Activated CD8-positive, alpha-beta T cell treated with anti-CD3 and anti-CD28 coated beads for 36 hours (primary cell): ENCODE measurements at regions not wholly inside any gene's neighbourhood (a gene's known extent, or its start where the extent isn't known, plus 50 kb on each side); places are given as distances from the start of the nearest gene placed in this dataset.

Source experiments
- ATAC-seq: fragments of 200-7000 bp; cut with Tn5 transposase; one replicate; pipeline ENCODE4 v1.10.0; 2021; ENCODE audit warnings: mild to moderate bottlenecking, moderate library complexity
- CTCF ChIA-PET: fragments of 350-600 bp; sonication (Branson Sonifier 250); formaldehyde crosslinking; loops from one replicate; lab custom pipeline; 2021; ENCODE audit warnings: antibody characterized with exemption; lab: Charles Lee
- POLR2A ChIA-PET: fragments of 350-600 bp; sonication (Branson Sonifier 250); formaldehyde crosslinking; loops from one replicate; lab custom pipeline; 2021; ENCODE audit warnings: antibody characterized with exemption; lab: Charles Lee
- DNase-seq: peaks from one replicate; pipeline ENCODE4 v3.0.0-alpha.2; 2020
- H3K27ac Mint-ChIP-seq: one replicate; pipeline ENCODE4 v1.8.0; 2021; ENCODE audit warnings: mild to moderate bottlenecking, mixed read lengths
- H3K27me3 Mint-ChIP-seq: one replicate; pipeline ENCODE4 v1.8.0; 2021; ENCODE audit warnings: mixed read lengths
- H3K36me3 Mint-ChIP-seq: one replicate; pipeline ENCODE4 v1.8.0; 2021; ENCODE audit warnings: low read depth, mixed read lengths
- H3K4me1 Mint-ChIP-seq: one replicate; pipeline ENCODE4 v1.8.0; 2021; ENCODE audit warnings: low read depth, mixed read lengths
- H3K4me3 Mint-ChIP-seq: one replicate; pipeline ENCODE4 v1.8.0; 2021; ENCODE audit warnings: mild to moderate bottlenecking, moderate library complexity, mixed read lengths
- H3K9me3 Mint-ChIP-seq: one replicate; pipeline ENCODE4 v1.8.0; 2021; ENCODE audit warnings: mixed read lengths
- intact Hi-C: fragments of 100-400 bp; cut with micrococcal nuclease; formaldehyde crosslinking; loops from one replicate; pipeline ENCODE4 v1.10.0; 2022
- TF ChIP-seq, protein P1 (sequence below): fragments of 200-600 bp; IDR thresholded peaks from one replicate; pipeline ENCODE4 v1.8.0; 2022; ENCODE audit warnings: antibody characterized with exemption, mild to moderate bottlenecking

DNA sequence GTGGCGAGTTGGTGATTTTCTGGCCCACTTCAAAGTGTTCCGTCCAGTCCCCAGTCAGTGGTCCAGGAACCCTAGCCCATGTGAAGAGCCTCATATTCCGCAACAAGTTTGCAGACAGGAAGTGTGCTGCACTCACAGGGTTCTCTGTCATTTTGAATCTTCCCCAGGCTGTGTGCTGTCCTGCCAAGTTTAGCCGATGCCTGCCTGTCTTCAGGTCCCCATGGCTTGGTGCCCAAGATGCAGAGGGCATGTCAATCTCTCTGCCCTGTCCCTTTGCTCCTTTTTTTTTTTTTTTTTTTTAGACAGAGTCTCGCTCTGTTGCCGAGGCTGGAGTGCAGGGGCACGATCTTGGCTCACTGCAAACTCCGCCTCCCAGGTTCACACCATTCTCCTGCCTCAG, 69.9 kb upstream of the ATXN1 start:
- ChIA-PET CTCF (no interaction called here), POLR2A (no interaction called here)
- Mint-ChIP-seq H3K36me3 (no peaks in the 10 kb centered on the region), H3K4me3 (no peak overlapping the region), H3K27ac (no peak overlapping the region), H3K9me3 (no peaks in the 10 kb centered on the region), H3K4me1 (peaks cover 17% of the 10 kb centered on the region), H3K27me3 (peaks cover 5% of the 10 kb centered on the region)
- TF ChIP-seq, protein P1, sequence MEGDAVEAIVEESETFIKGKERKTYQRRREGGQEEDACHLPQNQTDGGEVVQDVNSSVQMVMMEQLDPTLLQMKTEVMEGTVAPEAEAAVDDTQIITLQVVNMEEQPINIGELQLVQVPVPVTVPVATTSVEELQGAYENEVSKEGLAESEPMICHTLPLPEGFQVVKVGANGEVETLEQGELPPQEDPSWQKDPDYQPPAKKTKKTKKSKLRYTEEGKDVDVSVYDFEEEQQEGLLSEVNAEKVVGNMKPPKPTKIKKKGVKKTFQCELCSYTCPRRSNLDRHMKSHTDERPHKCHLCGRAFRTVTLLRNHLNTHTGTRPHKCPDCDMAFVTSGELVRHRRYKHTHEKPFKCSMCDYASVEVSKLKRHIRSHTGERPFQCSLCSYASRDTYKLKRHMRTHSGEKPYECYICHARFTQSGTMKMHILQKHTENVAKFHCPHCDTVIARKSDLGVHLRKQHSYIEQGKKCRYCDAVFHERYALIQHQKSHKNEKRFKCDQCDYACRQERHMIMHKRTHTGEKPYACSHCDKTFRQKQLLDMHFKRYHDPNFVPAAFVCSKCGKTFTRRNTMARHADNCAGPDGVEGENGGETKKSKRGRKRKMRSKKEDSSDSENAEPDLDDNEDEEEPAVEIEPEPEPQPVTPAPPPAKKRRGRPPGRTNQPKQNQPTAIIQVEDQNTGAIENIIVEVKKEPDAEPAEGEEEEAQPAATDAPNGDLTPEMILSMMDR, result no peak
- intact Hi-C loops, result loop anchor here (10.0 kb wide), 1 partner anchor 124 kb away; no protein-coding TSS in a partner anchor
- ATAC-seq, result no peak
- no peak for DNase-seq

DNA sequence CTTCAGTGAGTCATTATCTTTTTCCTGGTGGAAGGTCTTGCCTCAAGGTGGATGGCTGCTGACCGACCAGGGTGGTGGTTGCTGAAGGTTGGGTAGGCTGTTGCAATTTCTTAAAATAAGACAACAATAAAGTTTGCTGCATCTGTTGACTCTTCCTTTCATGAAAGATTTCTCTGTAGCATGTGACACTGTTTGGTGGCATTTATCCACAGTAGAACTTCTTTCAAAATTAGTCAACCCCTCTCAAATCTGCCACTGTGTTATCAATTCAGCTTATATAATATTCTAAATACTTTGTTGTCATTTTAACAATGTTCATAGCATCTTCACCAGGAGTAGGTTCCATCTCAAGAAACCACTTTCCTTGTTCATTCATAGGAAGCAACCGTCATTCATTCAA, 66.8 kb upstream of the ATXN1 start:
- TF ChIP-seq, protein P1, result no peak
- ChIA-PET CTCF (interaction anchor here (1.4 kb wide), 1 partner anchor 57 kb away, joined by 4 read pairs; no protein-coding TSS in a partner anchor), POLR2A (no interaction called here)
- peaks cover 24% of the 10 kb centered on the region for H3K4me1 Mint-ChIP-seq
- intact Hi-C loops, result no loop called here
- DNase-seq (no peak), ATAC-seq (no peak)
- H3K27ac Mint-ChIP-seq, result no peak overlapping the region
- H3K9me3 Mint-ChIP-seq, result no peaks in the 10 kb centered on the region
- peaks cover 8% of the 10 kb centered on the region for H3K27me3 Mint-ChIP-seq
- no peak overlapping the region for H3K4me3 Mint-ChIP-seq
- H3K36me3 Mint-ChIP-seq, result no peaks in the 10 kb centered on the region

DNA sequence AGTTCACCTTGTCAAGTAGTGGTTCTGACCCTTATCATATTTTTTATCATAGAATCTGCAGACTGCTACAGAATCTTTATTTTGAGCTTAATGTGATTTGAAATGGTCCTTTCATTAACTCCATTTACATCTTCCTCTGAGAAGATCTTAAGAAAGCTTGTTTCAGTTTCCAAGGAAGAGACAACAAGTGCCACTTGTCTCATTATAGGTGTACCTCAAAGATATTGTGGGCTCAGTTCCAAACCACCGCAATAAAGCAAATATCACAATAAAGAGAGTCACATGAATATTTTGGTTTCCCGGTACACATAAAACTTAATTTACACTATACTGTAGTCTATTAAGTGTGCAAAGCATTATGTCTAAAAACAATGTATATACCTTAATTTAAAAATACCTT, 66.4 kb upstream of the ATXN1 start:
- CTCF ChIA-PET, result interaction anchor here (1.2 to 1.4 kb wide), 2 partner anchors 19 to 56 kb away, joined by 3 to 4 read pairs; no protein-coding TSS in a partner anchor

DNA sequence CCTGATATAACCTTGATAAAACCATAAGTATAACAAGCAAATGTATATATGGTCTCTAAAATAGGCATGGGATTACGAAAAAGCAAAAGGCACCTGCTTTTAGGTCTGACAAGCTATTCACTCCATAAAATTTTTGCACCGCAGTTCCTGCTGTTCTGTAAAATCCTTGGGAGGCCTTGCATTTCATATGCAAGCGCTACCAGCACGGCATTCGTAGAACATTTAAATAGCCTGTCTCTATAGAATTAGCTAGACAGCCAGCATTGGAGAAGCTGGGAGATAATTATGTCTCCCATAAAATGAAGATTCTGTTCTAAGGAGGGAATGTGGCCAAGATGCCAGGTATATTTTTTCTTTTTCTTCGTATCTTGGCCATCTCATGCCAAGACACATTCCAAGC, 64.5 kb upstream of the ATXN1 start:
- no peaks in the 10 kb centered on the region for H3K36me3 Mint-ChIP-seq
- POLR2A ChIA-PET, result no interaction called here
- ATAC-seq, result no peak

More for the DNA sequence above, 66.4 kb upstream of the ATXN1 start:
- DNase-seq (no peak), ATAC-seq (no peak)
- Mint-ChIP-seq H3K36me3 (no peaks in the 10 kb centered on the region), H3K9me3 (no peaks in the 10 kb centered on the region), H3K4me3 (no peak overlapping the region), H3K4me1 (peaks cover 24% of the 10 kb centered on the region), H3K27ac (no peak overlapping the region), H3K27me3 (peaks cover 8% of the 10 kb centered on the region)
- intact Hi-C loops, result no loop called here
- TF ChIP-seq, protein P1, result no peak
- POLR2A ChIA-PET, result no interaction called here

More for the DNA sequence above, 64.5 kb upstream of the ATXN1 start:
- TF ChIP-seq, protein P1, result no peak
- intact Hi-C loops, result no loop called here
- DNase-seq, result no peak
- no peaks in the 10 kb centered on the region for H3K9me3 Mint-ChIP-seq
- H3K27me3 Mint-ChIP-seq, result peaks cover 12% of the 10 kb centered on the region
- H3K4me3 Mint-ChIP-seq, result no peak overlapping the region
- peaks cover 24% of the 10 kb centered on the region for H3K4me1 Mint-ChIP-seq
- CTCF ChIA-PET, result interaction anchor here (0.7 to 1.4 kb wide), 2 partner anchors 11 to 37 kb away, joined by 3 read pairs; no protein-coding TSS in a partner anchor
- no peak overlapping the region for H3K27ac Mint-ChIP-seq
